ENCODE measurements at regions not wholly inside any gene's neighbourhood (a gene's known extent, or its start where the extent isn't known, plus 50 kb on each side); places are given as distances from the start of the nearest gene placed in this dataset.

DNA sequence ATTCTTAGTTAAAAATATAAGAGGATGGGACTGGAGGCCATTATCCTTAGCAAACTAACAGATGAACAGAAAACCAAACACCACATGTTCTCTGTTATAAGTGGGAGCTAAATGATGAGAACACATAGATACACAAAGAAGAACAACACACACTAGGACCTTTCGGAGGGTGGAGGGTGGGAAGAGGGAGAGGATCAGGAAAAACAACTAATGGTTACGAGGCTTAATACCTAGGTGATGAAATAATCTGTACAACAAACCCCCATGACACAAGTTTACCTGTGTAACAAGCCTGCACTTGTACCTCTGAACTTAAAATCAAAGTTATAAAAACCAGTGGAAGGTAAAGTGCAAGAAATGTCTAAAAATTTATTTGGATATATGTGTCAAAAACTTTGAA, 1047.4 kb upstream of the C9orf72 start:
- H3K27ac ChIP-seq, result no peak overlapping the region
- H3K27me3 ChIP-seq (replicated peaks; ENCODE audit: insufficient read depth), result no peaks in the 10 kb centered on the region
- 40% methylated on average over 2 of the region's 2 CpGs for WGBS
- H3K4me1 ChIP-seq (replicated peaks), result no peaks in the 10 kb centered on the region
- intact Hi-C loops (cut with DNase I), result no loop called here
- no peak overlapping the region for H3K4me3 ChIP-seq
- no peaks in the 10 kb centered on the region for H3K36me3 ChIP-seq
- no peak for DNase-seq (ENCODE audit: low spot score)
- TF ChIP-seq POLR2AphosphoS5 (IDR thresholded peaks at IDR 0.05) (no peak), POLR2A (IDR thresholded peaks at IDR 0.05) (no peak)
- TF ChIP-seq, protein P1, sequence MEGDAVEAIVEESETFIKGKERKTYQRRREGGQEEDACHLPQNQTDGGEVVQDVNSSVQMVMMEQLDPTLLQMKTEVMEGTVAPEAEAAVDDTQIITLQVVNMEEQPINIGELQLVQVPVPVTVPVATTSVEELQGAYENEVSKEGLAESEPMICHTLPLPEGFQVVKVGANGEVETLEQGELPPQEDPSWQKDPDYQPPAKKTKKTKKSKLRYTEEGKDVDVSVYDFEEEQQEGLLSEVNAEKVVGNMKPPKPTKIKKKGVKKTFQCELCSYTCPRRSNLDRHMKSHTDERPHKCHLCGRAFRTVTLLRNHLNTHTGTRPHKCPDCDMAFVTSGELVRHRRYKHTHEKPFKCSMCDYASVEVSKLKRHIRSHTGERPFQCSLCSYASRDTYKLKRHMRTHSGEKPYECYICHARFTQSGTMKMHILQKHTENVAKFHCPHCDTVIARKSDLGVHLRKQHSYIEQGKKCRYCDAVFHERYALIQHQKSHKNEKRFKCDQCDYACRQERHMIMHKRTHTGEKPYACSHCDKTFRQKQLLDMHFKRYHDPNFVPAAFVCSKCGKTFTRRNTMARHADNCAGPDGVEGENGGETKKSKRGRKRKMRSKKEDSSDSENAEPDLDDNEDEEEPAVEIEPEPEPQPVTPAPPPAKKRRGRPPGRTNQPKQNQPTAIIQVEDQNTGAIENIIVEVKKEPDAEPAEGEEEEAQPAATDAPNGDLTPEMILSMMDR (IDR thresholded peaks at IDR 0.05), result no peak
- H3K9me3 ChIP-seq, result no peaks in the 10 kb centered on the region

- intact Hi-C loops (cut with DNase I), result no loop called here
- TF ChIP-seq POLR2AphosphoS5 (IDR thresholded peaks at IDR 0.05) (no peak), POLR2A (IDR thresholded peaks at IDR 0.05) (no peak)
- TF ChIP-seq, protein P1 (IDR thresholded peaks at IDR 0.05), result no peak
- no peaks in the 10 kb centered on the region for H3K9me3 ChIP-seq
- no peaks in the 10 kb centered on the region for H3K4me1 ChIP-seq (replicated peaks)
- no peak for DNase-seq (ENCODE audit: low spot score)
- no peaks in the 10 kb centered on the region for H3K36me3 ChIP-seq
- 80% methylated on average over 1 of the region's 1 CpG for WGBS
- H3K4me3 ChIP-seq, result no peak overlapping the region
- H3K27me3 ChIP-seq (replicated peaks; ENCODE audit: insufficient read depth), result no peaks in the 10 kb centered on the region
- no peak overlapping the region for H3K27ac ChIP-seq
Observed at GRCh38 chr9:28624771-28625170, 1051.5 kb upstream of the C9orf72 start.

DNA sequence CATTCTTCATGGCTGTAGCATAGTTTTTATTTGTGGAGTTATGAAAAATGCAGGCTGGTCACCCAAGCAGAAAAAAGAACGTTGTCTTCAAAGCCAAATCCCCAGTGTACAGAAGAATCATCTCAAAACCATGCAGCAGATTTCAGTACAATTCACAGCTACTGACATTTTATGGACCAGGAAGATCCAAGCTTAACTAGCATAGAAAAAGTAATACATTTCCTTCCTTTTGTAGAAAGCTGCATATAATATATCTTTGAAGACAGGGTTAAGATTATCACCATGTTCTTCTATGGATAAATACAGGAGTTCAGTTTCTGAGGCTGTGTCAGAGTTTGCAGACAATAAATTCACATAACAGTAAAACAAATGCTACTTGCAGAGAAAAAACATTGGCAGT, 1054.8 kb upstream of the C9orf72 start:
- no peaks in the 10 kb centered on the region for H3K36me3 ChIP-seq
- TF ChIP-seq POLR2A (IDR thresholded peaks at IDR 0.05) (no peak), POLR2AphosphoS5 (IDR thresholded peaks at IDR 0.05) (no peak)
- TF ChIP-seq, protein P1 (IDR thresholded peaks at IDR 0.05), result no peak
- intact Hi-C loops (cut with DNase I), result no loop called here
- H3K27me3 ChIP-seq (replicated peaks; ENCODE audit: insufficient read depth), result no peaks in the 10 kb centered on the region
- H3K4me1 ChIP-seq (replicated peaks), result no peaks in the 10 kb centered on the region
- H3K4me3 ChIP-seq, result no peak overlapping the region
- 21% methylated on average over 1 of the region's 1 CpG for WGBS
- no peaks in the 10 kb centered on the region for H3K9me3 ChIP-seq
- DNase-seq (ENCODE audit: low spot score), result no peak
- no peak overlapping the region for H3K27ac ChIP-seq

DNA sequence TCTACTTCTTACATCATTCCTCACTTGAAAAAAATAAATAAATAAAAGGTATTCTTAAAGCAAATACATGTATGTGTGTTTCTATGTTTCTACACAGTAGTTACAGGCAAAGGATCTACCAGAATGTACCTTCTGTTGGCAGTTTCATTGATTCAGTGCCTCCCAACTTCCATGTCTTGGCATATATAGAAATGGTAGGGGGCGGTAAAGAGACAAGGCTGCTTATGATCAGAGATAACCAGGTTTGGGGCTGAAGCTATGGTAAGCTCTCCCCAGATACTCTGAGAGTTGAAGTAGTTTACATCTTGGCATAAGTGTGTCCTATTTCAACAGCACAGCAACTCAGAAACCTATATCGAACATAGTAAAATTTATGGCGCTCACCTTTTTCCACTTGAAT, 1075.4 kb upstream of the C9orf72 start:
- H3K9me3 ChIP-seq, result no peaks in the 10 kb centered on the region
- 93% methylated on average over 3 of the region's 3 CpGs for WGBS
- H3K27ac ChIP-seq, result no peak overlapping the region
- no peaks in the 10 kb centered on the region for H3K36me3 ChIP-seq
- H3K27me3 ChIP-seq (replicated peaks; ENCODE audit: insufficient read depth), result no peaks in the 10 kb centered on the region
- no peak overlapping the region for H3K4me3 ChIP-seq
- TF ChIP-seq, protein P1 (IDR thresholded peaks at IDR 0.05), result no peak
- TF ChIP-seq POLR2AphosphoS5 (IDR thresholded peaks at IDR 0.05) (no peak), POLR2A (IDR thresholded peaks at IDR 0.05) (no peak)
- no peaks in the 10 kb centered on the region for H3K4me1 ChIP-seq (replicated peaks)
- intact Hi-C loops (cut with DNase I), result no loop called here
- DNase-seq (ENCODE audit: low spot score), result no peak

DNA sequence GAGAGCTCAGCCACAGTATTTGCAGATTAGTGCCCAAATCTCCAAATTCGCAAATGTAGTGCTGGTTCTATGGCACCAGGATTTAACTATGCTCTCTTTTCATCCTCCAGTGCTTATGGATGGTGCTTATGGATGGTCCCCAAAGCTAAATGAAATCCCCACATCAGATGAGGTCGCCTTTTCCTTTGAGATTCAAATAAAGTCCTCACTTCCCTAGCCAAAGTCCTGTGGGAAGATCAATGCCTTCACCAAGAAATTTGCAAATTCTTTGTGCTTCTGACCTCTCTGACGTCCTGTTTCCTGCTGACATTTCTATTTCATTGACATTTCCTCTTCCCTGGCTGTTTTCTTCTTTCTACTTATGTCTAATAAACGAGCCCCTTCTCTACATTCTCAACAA, 1077.0 kb upstream of the C9orf72 start:
- TF ChIP-seq POLR2AphosphoS5 (IDR thresholded peaks at IDR 0.05) (no peak), POLR2A (IDR thresholded peaks at IDR 0.05) (no peak)
- TF ChIP-seq, protein P1 (IDR thresholded peaks at IDR 0.05), result no peak
- DNase-seq (ENCODE audit: low spot score), result no peak
- Histone ChIP-seq H3K9me3 (no peaks in the 10 kb centered on the region), H3K4me1 (replicated peaks) (no peaks in the 10 kb centered on the region), H3K27me3 (replicated peaks; ENCODE audit: insufficient read depth) (no peaks in the 10 kb centered on the region), H3K4me3 (no peak overlapping the region), H3K36me3 (no peaks in the 10 kb centered on the region), H3K27ac (no peak overlapping the region)
- 73% methylated on average over 4 of the region's 4 CpGs for WGBS
- intact Hi-C loops (cut with DNase I), result no loop called here

Measured in prostate gland (tissue), 2 donors.